ENCODE measurements at regions not wholly inside any gene's neighbourhood (a gene's known extent, or its start where the extent isn't known, plus 50 kb on each side); places are given as distances from the start of the nearest gene placed in this dataset.

GRCh38 chr5:117488976-117489500 lies 914.4 kb upstream of the SEMA6A start:
- intact Hi-C loops (cut with micrococcal nuclease; ENCODE audit: unreplicated experiment) = no loop called here
- Histone ChIP-seq H3K4me2 (no peak overlapping the region), H3K4me3 (no peak overlapping the region), H3K27me3 (ENCODE audit: insufficient read depth, low read depth) (no peaks in the 10 kb centered on the region), H3K9me2 (ENCODE audit: insufficient read depth) (no peaks in the 10 kb centered on the region), H3K36me3 (ENCODE audit: low read depth) (no peaks in the 10 kb centered on the region), H3K4me1 (replicated peaks; ENCODE audit: insufficient read depth) (no peaks in the 10 kb centered on the region), H3F3A (ENCODE audit: insufficient read depth, low read depth) (no peaks in the 10 kb centered on the region), H3K27ac (no peak overlapping the region), H4K20me1 (ENCODE audit: insufficient read depth) (no peaks in the 10 kb centered on the region), H2AFZ (no peak overlapping the region), H3K9me3 (ENCODE audit: insufficient read depth, low read depth) (no peaks in the 10 kb centered on the region), H3K79me2 (ENCODE audit: low read depth) (no peaks in the 10 kb centered on the region)
- TF ChIP-seq CTCF (conservative IDR thresholded peaks at IDR 0.05) = no peak
- TF ChIP-seq EZH2 (IDR thresholded peaks at IDR 0.05; ENCODE audit: low read depth) = no peak
- ChIA-PET POLR2A (ENCODE audit: unreplicated experiment) (no interaction called here), CTCF (no interaction called here)
- DNase-seq = no peak
- BruUV-seq (replicated peaks) = no TSS peak

DNA sequence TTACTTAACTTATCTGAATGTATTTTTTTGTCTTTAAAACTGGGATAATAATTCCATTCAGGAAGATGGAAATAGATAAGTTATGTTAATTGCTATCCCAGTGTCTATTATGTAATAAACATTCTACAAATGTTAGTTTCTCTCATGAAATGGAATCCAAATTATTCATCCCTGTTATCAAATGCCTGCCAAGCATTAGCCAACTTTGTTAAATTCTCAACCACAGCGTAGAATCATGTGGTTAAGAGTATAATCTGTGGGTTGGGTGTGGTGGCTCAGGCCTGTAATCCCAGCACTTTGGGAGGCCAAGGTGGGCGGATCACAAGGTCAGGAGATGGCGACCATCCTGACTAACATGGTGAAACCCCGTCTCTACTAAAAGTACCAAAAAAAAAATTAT lies 912.9 kb upstream of the SEMA6A start:
- DNase-seq = no peak
- CTCF ChIA-PET = no interaction called here
- H3K27me3 ChIP-seq (ENCODE audit: insufficient read depth, low read depth) = no peaks in the 10 kb centered on the region
- H2AFZ ChIP-seq = no peak overlapping the region
- no peaks in the 10 kb centered on the region for H3F3A ChIP-seq (ENCODE audit: insufficient read depth, low read depth)
- H3K9me3 ChIP-seq (ENCODE audit: insufficient read depth, low read depth) = no peaks in the 10 kb centered on the region
- H3K4me2 ChIP-seq = no peak overlapping the region
- H3K4me3 ChIP-seq = no peak overlapping the region
- no peaks in the 10 kb centered on the region for H3K36me3 ChIP-seq (ENCODE audit: low read depth)
- no TSS peak for BruUV-seq (replicated peaks)
- H3K4me1 ChIP-seq (replicated peaks; ENCODE audit: insufficient read depth) = no peaks in the 10 kb centered on the region
- H3K79me2 ChIP-seq (ENCODE audit: low read depth) = no peaks in the 10 kb centered on the region
- POLR2A ChIA-PET (ENCODE audit: unreplicated experiment) = no interaction called here
- no peaks in the 10 kb centered on the region for H4K20me1 ChIP-seq (ENCODE audit: insufficient read depth)
- no peak for TF ChIP-seq EZH2 (IDR thresholded peaks at IDR 0.05; ENCODE audit: low read depth)
- TF ChIP-seq CTCF (conservative IDR thresholded peaks at IDR 0.05) = no peak
- intact Hi-C loops (cut with micrococcal nuclease; ENCODE audit: unreplicated experiment) = no loop called here
- H3K27ac ChIP-seq = no peak overlapping the region
- no peaks in the 10 kb centered on the region for H3K9me2 ChIP-seq (ENCODE audit: insufficient read depth)

- TF ChIP-seq CTCF (conservative IDR thresholded peaks at IDR 0.05) (no peak), EZH2 (IDR thresholded peaks at IDR 0.05; ENCODE audit: low read depth) (no peak)
- POLR2A ChIA-PET (ENCODE audit: unreplicated experiment) = no interaction called here
- no TSS peak for BruUV-seq (replicated peaks)
These were observed 912.3 kb upstream of the SEMA6A start for GRCh38 chr5:117486879-117487391.

More at GRCh38 chr5:117486879-117487391, 912.3 kb upstream of the SEMA6A start:
- Histone ChIP-seq H3K27me3 (ENCODE audit: insufficient read depth, low read depth) (no peaks in the 10 kb centered on the region), H3K4me3 (no peak overlapping the region), H3K4me2 (no peak overlapping the region), H3K27ac (no peak overlapping the region), H2AFZ (no peak overlapping the region), H3K4me1 (replicated peaks; ENCODE audit: insufficient read depth) (no peaks in the 10 kb centered on the region), H3K9me2 (ENCODE audit: insufficient read depth) (no peaks in the 10 kb centered on the region), H3K36me3 (ENCODE audit: low read depth) (no peaks in the 10 kb centered on the region), H3K9me3 (ENCODE audit: insufficient read depth, low read depth) (no peaks in the 10 kb centered on the region), H3K79me2 (ENCODE audit: low read depth) (no peaks in the 10 kb centered on the region), H3F3A (ENCODE audit: insufficient read depth, low read depth) (no peaks in the 10 kb centered on the region), H4K20me1 (ENCODE audit: insufficient read depth) (no peaks in the 10 kb centered on the region)
- CTCF ChIA-PET = no interaction called here
- intact Hi-C loops (cut with micrococcal nuclease; ENCODE audit: unreplicated experiment) = no loop called here
- DNase-seq = peak in 1 of 2 experiments; percentile 10
